Spleen (tissue), 7 donors: ENCODE measurements at regions not wholly inside any gene's neighbourhood (a gene's known extent, or its start where the extent isn't known, plus 50 kb on each side); places are given as distances from the start of the nearest gene placed in this dataset.

ENCODE experiments used
- POLR2A ChIP-seq, 3 donors: fragments of 450-650 bp; IDR thresholded peaks; one replicate each; pipeline ENCODE4 v1.5.1; 2017; ENCODE audit warnings: antibody characterized with exemption in 3 of 3, mild to moderate bottlenecking in 1 of 3
- TF ChIP-seq, protein P1 (sequence below), 11 experiments: fragments of 200-600 bp in 7 of 11; fragments of 450-650 bp in 4 of 11; sonication (generic) in 4 of 11; IDR thresholded peaks in 8 of 11; conservative IDR thresholded peaks in 3 of 11; 1 replicate in 7 of 11; 2 replicates in 4 of 11; pipeline versions ENCODE4 v1.4.0 to v1.8.0; 2016 to 2021; ENCODE audit warnings: antibody characterized with exemption in 11 of 11, inconsistent platforms in 4 of 11, mild to moderate bottlenecking in 1 of 11
- donor health status: DM: no; HTN: no; CAD: no; lungs with moderate emphysema.
- donor health status: DM: no; HTN: no; CAD: no.
- donor health status: DM: no; HTN: no; CAD: no.

DNA sequence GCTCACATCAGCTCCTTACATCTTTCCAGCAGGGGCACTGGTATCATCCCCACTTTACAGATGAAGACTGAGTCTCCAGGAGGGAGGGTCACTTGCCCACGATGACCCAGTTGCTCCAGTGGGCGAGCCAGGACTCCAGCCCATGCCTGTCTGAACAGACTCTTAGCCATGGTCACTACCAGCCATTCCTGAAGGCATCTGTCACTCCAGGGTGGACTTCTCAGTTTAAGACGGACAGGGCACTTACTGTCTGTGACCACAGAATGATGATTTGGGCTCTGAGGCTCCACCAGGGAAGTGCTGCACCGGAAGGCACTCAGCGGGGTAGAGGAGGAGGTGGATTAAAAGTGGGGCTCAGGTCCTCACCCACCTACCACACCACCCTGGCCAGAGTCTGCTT lies 104.0 kb upstream of the SLC6A6 start:
- TF ChIP-seq, protein P1, sequence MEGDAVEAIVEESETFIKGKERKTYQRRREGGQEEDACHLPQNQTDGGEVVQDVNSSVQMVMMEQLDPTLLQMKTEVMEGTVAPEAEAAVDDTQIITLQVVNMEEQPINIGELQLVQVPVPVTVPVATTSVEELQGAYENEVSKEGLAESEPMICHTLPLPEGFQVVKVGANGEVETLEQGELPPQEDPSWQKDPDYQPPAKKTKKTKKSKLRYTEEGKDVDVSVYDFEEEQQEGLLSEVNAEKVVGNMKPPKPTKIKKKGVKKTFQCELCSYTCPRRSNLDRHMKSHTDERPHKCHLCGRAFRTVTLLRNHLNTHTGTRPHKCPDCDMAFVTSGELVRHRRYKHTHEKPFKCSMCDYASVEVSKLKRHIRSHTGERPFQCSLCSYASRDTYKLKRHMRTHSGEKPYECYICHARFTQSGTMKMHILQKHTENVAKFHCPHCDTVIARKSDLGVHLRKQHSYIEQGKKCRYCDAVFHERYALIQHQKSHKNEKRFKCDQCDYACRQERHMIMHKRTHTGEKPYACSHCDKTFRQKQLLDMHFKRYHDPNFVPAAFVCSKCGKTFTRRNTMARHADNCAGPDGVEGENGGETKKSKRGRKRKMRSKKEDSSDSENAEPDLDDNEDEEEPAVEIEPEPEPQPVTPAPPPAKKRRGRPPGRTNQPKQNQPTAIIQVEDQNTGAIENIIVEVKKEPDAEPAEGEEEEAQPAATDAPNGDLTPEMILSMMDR (IDR thresholded peaks at IDR 0.05 in 8 of 11, conservative IDR thresholded peaks at IDR 0.05 in 3 of 11): no peak
- no peak for TF ChIP-seq POLR2A (IDR thresholded peaks at IDR 0.05)
